ENCODE measurements at regions not wholly inside any gene's neighbourhood (a gene's known extent, or its start where the extent isn't known, plus 50 kb on each side); places are given as distances from the start of the nearest gene placed in this dataset.

DNA sequence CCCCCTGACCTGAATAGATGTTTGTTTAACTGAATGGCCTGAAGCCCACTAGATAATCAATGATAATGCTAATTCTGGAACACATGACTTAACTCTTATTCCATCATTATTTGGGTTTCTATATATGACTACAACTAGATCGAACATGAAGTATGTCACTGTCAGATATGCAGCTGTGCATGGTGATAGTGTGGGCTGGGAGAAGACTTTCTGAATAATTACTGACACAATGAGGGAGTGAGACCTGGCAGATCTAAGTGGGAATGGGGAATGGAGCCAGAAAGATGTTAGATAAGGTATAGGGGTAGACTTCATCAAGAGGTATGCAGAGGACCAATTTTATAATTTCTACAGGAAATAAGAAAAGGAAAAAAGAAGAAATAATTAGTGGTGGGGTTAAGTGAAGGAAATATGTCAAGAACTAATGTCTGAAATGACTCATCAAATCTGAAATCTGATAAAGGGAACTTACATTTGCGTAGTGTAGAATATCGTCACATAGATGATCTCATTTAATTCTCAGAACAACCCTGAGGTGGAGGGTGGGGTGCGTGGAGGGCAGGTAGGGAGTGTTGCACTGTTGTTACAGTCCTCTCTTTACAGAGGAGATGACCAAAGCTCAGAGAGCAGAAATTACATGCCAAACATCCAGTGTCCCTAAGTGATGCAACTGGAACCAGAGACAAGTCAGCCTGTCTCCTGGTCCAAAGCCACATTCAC is 68.2 kb upstream of the EED start (continued):
- TF ChIP-seq, protein P1, sequence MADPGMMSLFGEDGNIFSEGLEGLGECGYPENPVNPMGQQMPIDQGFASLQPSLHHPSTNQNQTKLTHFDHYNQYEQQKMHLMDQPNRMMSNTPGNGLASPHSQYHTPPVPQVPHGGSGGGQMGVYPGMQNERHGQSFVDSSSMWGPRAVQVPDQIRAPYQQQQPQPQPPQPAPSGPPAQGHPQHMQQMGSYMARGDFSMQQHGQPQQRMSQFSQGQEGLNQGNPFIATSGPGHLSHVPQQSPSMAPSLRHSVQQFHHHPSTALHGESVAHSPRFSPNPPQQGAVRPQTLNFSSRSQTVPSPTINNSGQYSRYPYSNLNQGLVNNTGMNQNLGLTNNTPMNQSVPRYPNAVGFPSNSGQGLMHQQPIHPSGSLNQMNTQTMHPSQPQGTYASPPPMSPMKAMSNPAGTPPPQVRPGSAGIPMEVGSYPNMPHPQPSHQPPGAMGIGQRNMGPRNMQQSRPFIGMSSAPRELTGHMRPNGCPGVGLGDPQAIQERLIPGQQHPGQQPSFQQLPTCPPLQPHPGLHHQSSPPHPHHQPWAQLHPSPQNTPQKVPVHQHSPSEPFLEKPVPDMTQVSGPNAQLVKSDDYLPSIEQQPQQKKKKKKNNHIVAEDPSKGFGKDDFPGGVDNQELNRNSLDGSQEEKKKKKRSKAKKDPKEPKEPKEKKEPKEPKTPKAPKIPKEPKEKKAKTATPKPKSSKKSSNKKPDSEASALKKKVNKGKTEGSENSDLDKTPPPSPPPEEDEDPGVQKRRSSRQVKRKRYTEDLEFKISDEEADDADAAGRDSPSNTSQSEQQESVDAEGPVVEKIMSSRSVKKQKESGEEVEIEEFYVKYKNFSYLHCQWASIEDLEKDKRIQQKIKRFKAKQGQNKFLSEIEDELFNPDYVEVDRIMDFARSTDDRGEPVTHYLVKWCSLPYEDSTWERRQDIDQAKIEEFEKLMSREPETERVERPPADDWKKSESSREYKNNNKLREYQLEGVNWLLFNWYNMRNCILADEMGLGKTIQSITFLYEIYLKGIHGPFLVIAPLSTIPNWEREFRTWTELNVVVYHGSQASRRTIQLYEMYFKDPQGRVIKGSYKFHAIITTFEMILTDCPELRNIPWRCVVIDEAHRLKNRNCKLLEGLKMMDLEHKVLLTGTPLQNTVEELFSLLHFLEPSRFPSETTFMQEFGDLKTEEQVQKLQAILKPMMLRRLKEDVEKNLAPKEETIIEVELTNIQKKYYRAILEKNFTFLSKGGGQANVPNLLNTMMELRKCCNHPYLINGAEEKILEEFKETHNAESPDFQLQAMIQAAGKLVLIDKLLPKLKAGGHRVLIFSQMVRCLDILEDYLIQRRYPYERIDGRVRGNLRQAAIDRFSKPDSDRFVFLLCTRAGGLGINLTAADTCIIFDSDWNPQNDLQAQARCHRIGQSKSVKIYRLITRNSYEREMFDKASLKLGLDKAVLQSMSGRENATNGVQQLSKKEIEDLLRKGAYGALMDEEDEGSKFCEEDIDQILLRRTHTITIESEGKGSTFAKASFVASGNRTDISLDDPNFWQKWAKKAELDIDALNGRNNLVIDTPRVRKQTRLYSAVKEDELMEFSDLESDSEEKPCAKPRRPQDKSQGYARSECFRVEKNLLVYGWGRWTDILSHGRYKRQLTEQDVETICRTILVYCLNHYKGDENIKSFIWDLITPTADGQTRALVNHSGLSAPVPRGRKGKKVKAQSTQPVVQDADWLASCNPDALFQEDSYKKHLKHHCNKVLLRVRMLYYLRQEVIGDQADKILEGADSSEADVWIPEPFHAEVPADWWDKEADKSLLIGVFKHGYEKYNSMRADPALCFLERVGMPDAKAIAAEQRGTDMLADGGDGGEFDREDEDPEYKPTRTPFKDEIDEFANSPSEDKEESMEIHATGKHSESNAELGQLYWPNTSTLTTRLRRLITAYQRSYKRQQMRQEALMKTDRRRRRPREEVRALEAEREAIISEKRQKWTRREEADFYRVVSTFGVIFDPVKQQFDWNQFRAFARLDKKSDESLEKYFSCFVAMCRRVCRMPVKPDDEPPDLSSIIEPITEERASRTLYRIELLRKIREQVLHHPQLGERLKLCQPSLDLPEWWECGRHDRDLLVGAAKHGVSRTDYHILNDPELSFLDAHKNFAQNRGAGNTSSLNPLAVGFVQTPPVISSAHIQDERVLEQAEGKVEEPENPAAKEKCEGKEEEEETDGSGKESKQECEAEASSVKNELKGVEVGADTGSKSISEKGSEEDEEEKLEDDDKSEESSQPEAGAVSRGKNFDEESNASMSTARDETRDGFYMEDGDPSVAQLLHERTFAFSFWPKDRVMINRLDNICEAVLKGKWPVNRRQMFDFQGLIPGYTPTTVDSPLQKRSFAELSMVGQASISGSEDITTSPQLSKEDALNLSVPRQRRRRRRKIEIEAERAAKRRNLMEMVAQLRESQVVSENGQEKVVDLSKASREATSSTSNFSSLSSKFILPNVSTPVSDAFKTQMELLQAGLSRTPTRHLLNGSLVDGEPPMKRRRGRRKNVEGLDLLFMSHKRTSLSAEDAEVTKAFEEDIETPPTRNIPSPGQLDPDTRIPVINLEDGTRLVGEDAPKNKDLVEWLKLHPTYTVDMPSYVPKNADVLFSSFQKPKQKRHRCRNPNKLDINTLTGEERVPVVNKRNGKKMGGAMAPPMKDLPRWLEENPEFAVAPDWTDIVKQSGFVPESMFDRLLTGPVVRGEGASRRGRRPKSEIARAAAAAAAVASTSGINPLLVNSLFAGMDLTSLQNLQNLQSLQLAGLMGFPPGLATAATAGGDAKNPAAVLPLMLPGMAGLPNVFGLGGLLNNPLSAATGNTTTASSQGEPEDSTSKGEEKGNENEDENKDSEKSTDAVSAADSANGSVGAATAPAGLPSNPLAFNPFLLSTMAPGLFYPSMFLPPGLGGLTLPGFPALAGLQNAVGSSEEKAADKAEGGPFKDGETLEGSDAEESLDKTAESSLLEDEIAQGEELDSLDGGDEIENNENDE (IDR thresholded peaks at IDR 0.05; ENCODE audit: insufficient replicate concordance, low read length), result no peak
- TF ChIP-seq BACH1 (IDR thresholded peaks at IDR 0.05; ENCODE audit: low read length) (no peak), EGR1 (IDR thresholded peaks at IDR 0.05; ENCODE audit: borderline replicate concordance, low read depth, low read length) (no peak), KDM1A (IDR thresholded peaks at IDR 0.05; ENCODE audit: borderline replicate concordance, low read length) (no peak), TAF1 (IDR thresholded peaks at IDR 0.05; ENCODE audit: low read depth, low read length) (no peak), YY1 (IDR thresholded peaks at IDR 0.05; ENCODE audit: low read depth, low read length) (no peak), GABPA (IDR thresholded peaks at IDR 0.05; ENCODE audit: borderline replicate concordance, insufficient read depth, low read length) (no peak), SUZ12 (IDR thresholded peaks at IDR 0.05; ENCODE audit: low read length) (no peak), CHD1 (IDR thresholded peaks at IDR 0.05; ENCODE audit: low read depth, low read length) (no peak), RNF2 (IDR thresholded peaks at IDR 0.05; ENCODE audit: borderline replicate concordance, low read depth, low read length, missing control alignments, poor library complexity, severe bottlenecking) (no peak)
